SK-N-MC (cell line): ENCODE measurements at regions not wholly inside any gene's neighbourhood (a gene's known extent, or its start where the extent isn't known, plus 50 kb on each side); places are given as distances from the start of the nearest gene placed in this dataset.

Experiments
- EZH2 ChIP-seq: fragments of 200-600 bp; sonication (generic); IDR thresholded peaks from one replicate; pipeline ENCODE4 v1.6.1; 2017; ENCODE audit warnings: antibody characterized with exemption
- FOXP2 ChIP-seq: optimal IDR thresholded peaks from 2 replicates; pipeline ENCODE3; 2011; ENCODE audit warnings: mild to moderate bottlenecking, moderate library complexity; ENCODE audit not compliant: insufficient read depth; ENCODE audit errors: extremely low read length, control extremely low read depth
- POLR2AphosphoS5 ChIP-seq: IDR thresholded peaks from 2 replicates; pipeline ENCODE4 v1.6.1; 2012; ENCODE audit warnings: mild to moderate bottlenecking, low read depth, low read length, borderline replicate concordance

DNA sequence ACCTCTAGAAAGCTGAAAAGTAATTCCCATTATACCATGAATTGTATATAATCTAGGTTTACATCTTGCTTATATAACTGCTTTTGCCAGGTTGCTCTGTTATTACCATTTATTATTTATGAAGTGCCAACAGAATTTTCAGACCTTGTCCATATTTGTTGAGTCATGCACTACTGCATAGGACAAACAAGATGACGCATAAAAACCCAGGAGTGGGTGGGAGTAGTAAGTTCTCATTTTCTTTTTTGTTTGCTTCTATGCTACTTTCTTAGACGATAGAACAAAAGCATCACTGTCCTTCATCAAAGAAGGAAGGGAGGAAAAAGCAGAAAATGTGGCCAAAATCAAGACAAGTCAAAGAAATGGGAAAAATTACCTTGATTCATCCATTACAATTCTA is 119.0 kb upstream of the RASSF8 start:
- TF ChIP-seq EZH2: no peak
- no peak for TF ChIP-seq POLR2AphosphoS5
- no peak for TF ChIP-seq FOXP2
